Transverse colon (tissue), 4 donors: ENCODE measurements at regions not wholly inside any gene's neighbourhood (a gene's known extent, or its start where the extent isn't known, plus 50 kb on each side); places are given as distances from the start of the nearest gene placed in this dataset.

Experiments used
- DNase-seq: peaks from one replicate; pipeline ENCODE4 v3.0.0-alpha.2; 2019
- H3K27ac ChIP-seq, 4 donors: fragments of 200-600 bp; sonication (generic); 2 replicates each; pipeline ENCODE4 v1.5.1; 2016 to 2018; ENCODE audit warnings: inconsistent platforms in 4 of 4
- H3K27me3 ChIP-seq: fragments of 200-600 bp; sonication (generic); 2 replicates; pipeline ENCODE4 v1.5.1; 2017; ENCODE audit warnings: inconsistent platforms
- H3K36me3 ChIP-seq, 4 donors: fragments of 200-600 bp; sonication (generic); 2 replicates each; pipeline ENCODE4 v1.5.1; 2017 to 2019; ENCODE audit warnings: inconsistent platforms in 4 of 4
- H3K4me1 ChIP-seq, 4 donors: fragments of 200-600 bp; sonication (generic); 2 replicates each; pipeline ENCODE4 v1.5.1; 2017 to 2020; ENCODE audit warnings: inconsistent platforms in 4 of 4
- H3K4me3 ChIP-seq, 4 donors: fragments of 200-600 bp; sonication (generic); 1 replicate in 1 of 4; 2 replicates in 3 of 4; pipeline versions ENCODE4 v1.5.1 to v1.6.1; 2017 to 2019; ENCODE audit warnings: inconsistent platforms in 4 of 4
- H3K9me3 ChIP-seq, 2 donors: fragments of 200-600 bp; sonication (generic); 2 replicates each; pipeline ENCODE4 v1.5.1; 2017 to 2019; ENCODE audit warnings: inconsistent platforms in 2 of 2
- EP300 ChIP-seq: sonication (generic); formaldehyde crosslinking; IDR thresholded peaks from one replicate; pipeline ENCODE4 v1.6.1; 2017; ENCODE audit warnings: antibody characterized with exemption, low read depth
- POLR2A ChIP-seq: fragments of 450-650 bp; IDR thresholded peaks from one replicate; pipeline ENCODE4 v1.6.1; 2016; ENCODE audit warnings: antibody characterized with exemption, mild to moderate bottlenecking, moderate library complexity
- POLR2AphosphoS5 ChIP-seq, 3 donors: sonication (generic); formaldehyde crosslinking; IDR thresholded peaks; one replicate each; pipeline ENCODE4 v1.6.1; 2016; ENCODE audit warnings: antibody characterized with exemption in 3 of 3
- WGBS, 2 donors: methylation state at CpG; one replicate each; pipeline ENCODE4 v1.1.5; 2018; ENCODE audit warnings: low coverage in 1 of 2; 5-methylcytosine and 5-hydroxymethylcytosine counted together
- in situ Hi-C, 4 donors: fragments of 200-750 bp; cut with MboI; loops; one replicate each; pipeline versions ENCODE4 v1.15.0 to v1.15.1; 2017; ENCODE audit warnings: low sequenced_read_pairs in 3 of 4, low pct_ligation_motif_present in 1 of 4, low pct_unique_long_range_greater_than_20kb in 1 of 4
- intact Hi-C: fragments of 100-400 bp; cut with DNase I; formaldehyde crosslinking; loops from one replicate; pipeline ENCODE4 v1.15.1; 2023; ENCODE audit warnings: low total_unique reads
- TF ChIP-seq, protein P1 (sequence below), 5 experiments: fragments of 200-600 bp in 3 of 5; fragments of 450-650 bp in 2 of 5; sonication (generic) in 3 of 5; IDR thresholded peaks; 1 replicate in 2 of 5; 2 replicates in 3 of 5; pipeline ENCODE4 v1.5.1; 2016 to 2017; ENCODE audit warnings: antibody characterized with exemption in 5 of 5, inconsistent platforms in 3 of 5, mild to moderate bottlenecking in 2 of 5, moderate library complexity in 1 of 5

DNA sequence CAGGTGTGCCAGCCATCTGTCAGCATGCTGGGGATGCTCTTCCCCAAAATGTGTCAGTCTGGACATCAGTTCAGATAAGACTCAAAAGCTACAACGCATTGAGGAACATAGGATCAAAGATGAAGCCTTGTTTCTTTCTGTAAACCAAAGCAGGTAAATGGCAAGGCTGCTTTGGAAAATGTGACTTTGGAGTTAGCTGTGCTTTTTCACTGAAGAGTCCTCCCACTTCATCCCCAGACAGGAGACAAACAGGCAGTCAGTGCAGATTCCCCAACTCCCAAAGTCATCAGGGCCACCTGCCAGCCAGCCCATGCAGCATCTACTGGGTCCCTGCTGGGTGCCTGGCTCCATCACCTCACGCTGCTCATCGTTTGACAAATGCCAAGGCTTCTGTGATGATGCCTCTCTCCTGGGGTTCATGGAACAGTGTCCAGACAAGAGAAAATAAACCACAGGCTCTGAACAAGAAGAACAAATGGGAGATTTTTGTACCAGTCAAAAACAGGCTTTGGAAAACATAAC is 205.0 kb upstream of the BTBD3 start:
- Histone ChIP-seq H3K4me3 (no peak overlapping the region), H3K36me3 (no peaks in the 10 kb centered on the region), H3K4me1 (no peaks in the 10 kb centered on the region), H3K9me3 (no peaks in the 10 kb centered on the region), H3K27me3 (no peaks in the 10 kb centered on the region), H3K27ac (no peak overlapping the region)
- in situ Hi-C loops (no loop called here), intact Hi-C loops (no loop called here)
- WGBS, 2 donors: 75% methylated on average over 3 of the region's 3 CpGs; no CpG with 5 or more reads in 1 of the 2 donors
- DNase-seq: no peak
- TF ChIP-seq POLR2AphosphoS5 (IDR thresholded peaks at IDR 0.05) (no peak), POLR2A (no peak), EP300 (no peak)
- TF ChIP-seq, protein P1, sequence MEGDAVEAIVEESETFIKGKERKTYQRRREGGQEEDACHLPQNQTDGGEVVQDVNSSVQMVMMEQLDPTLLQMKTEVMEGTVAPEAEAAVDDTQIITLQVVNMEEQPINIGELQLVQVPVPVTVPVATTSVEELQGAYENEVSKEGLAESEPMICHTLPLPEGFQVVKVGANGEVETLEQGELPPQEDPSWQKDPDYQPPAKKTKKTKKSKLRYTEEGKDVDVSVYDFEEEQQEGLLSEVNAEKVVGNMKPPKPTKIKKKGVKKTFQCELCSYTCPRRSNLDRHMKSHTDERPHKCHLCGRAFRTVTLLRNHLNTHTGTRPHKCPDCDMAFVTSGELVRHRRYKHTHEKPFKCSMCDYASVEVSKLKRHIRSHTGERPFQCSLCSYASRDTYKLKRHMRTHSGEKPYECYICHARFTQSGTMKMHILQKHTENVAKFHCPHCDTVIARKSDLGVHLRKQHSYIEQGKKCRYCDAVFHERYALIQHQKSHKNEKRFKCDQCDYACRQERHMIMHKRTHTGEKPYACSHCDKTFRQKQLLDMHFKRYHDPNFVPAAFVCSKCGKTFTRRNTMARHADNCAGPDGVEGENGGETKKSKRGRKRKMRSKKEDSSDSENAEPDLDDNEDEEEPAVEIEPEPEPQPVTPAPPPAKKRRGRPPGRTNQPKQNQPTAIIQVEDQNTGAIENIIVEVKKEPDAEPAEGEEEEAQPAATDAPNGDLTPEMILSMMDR (IDR thresholded peaks at IDR 0.05): no peak

DNA sequence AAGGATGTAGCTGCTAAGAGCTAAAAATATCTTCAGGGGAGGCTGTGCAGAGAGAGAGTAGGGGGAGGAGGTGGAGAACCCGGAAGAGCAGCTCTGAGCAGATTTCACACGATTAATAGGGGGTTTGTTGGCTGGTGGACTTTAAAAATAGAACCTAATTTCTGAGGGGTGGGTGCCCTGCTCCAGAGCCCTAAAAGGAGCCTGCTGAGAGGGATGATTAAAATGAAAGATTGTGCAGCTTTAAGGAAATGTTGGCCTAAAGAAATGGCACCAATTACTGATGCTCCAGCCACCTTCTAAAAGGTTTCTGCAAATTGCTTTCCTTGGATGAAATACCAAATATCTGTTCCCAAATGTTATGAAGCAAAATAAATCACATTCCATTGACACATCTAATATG is 202.8 kb upstream of the BTBD3 start:
- in situ Hi-C loops: no loop called here

DNA sequence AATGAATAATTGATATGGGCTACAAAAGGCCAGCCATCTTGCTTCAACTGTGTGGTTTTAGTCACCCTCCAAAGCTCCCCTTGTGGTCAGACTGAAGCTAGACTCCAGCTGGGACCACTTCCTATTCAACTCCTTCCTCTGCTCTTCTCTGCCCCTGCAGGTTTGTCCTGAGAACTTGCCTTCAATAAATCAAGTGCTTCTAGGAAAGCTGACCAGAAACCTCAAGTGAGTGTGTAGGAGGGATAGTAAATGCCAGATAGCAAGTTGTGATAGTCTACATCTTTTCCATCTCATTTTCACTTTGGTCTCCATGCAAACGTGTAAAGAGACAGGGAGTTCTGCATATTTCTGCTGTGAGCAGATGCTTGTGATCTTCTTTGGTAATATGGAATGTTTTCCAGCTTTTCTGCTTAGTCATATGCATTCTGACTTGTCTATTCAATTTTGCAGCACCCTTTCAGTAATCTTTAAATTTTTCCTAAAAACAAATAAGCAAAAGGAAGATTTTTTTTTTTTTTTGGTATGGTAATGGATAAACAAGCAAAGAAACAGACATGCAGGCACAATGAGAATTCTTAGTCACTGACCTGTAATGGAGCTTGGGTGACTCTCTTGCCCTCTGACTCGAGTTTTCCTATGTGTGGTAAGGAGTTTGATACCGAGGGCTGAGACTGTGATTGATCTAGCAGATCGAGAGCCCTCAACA is 201.3 kb upstream of the BTBD3 start:
- DNase-seq: no peak
- WGBS, 2 donors: 50 to 58% methylated on average over 4 of the region's 4 CpGs

More for the DNA sequence above, 202.8 kb upstream of the BTBD3 start:
- Histone ChIP-seq H3K36me3 (no peaks in the 10 kb centered on the region), H3K27ac (no peak overlapping the region), H3K4me1 (no peaks in the 10 kb centered on the region), H3K9me3 (no peaks in the 10 kb centered on the region), H3K27me3 (no peaks in the 10 kb centered on the region), H3K4me3 (no peak overlapping the region)
- no peak for TF ChIP-seq EP300
- TF ChIP-seq POLR2AphosphoS5 (IDR thresholded peaks at IDR 0.05): no peak
- TF ChIP-seq POLR2A: no peak
- TF ChIP-seq, protein P1 (IDR thresholded peaks at IDR 0.05): no peak
- 35 to 42% methylated on average over 2 of the region's 2 CpGs for WGBS, 2 donors
- DNase-seq: no peak
- intact Hi-C loops: no loop called here

DNA sequence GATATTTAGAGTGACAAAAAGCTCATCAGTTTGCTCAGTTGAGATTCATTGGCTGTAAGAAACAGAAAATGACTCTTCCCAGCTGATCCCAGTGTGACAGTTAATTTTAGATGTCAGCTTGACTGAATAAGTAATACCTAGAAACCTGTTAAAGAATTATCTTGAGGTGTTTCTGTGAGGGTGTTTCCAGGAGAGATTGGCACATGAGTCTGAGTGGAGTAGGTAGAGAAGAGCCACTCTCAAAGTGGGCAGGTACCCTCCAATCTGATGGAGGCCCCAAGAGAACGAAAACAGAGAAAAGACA is 200.8 kb upstream of the BTBD3 start:
- Histone ChIP-seq H3K4me3 (no peak overlapping the region), H3K4me1 (no peaks in the 10 kb centered on the region), H3K27me3 (no peaks in the 10 kb centered on the region), H3K36me3 (no peaks in the 10 kb centered on the region), H3K27ac (no peak overlapping the region), H3K9me3 (no peaks in the 10 kb centered on the region)
- no peak for DNase-seq
- in situ Hi-C loops: no loop called here
- intact Hi-C loops: no loop called here
- TF ChIP-seq EP300: no peak
- 71 to 87% methylated on average over 1 of the region's 1 CpG for WGBS, 2 donors

More for the DNA sequence above, 201.3 kb upstream of the BTBD3 start:
- in situ Hi-C loops (no loop called here), intact Hi-C loops (no loop called here)
- H3K4me1 ChIP-seq: no peaks in the 10 kb centered on the region
- H3K9me3 ChIP-seq: no peaks in the 10 kb centered on the region
- no peak overlapping the region for H3K27ac ChIP-seq
- H3K4me3 ChIP-seq: no peak overlapping the region
- TF ChIP-seq, protein P1 (IDR thresholded peaks at IDR 0.05): peak in 1 of 5 experiments; percentile 8
- no peak for TF ChIP-seq POLR2A
- H3K36me3 ChIP-seq: no peaks in the 10 kb centered on the region
- H3K27me3 ChIP-seq: no peaks in the 10 kb centered on the region

DNA sequence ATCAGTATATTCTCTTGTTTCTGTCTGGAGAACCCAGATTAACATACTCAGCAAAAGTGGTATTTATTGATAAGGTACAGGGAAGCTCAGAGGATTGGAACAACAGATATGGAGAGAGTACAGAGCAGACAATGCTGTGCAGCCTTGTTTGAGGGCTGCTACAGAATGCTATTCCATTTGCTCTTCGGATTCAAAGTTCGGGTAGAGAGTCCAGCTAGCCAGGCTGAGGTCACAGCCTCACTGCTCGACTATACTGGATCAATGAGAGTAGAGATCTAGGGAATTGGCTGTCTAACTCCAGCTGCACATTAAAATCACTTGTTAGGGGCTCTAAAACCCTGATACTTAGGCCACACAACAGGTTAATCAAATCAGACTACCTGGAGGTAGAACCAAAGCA is 200.1 kb upstream of the BTBD3 start:
- WGBS, 2 donors: 71 to 81% methylated on average over 3 of the region's 3 CpGs
- intact Hi-C loops: no loop called here
- TF ChIP-seq POLR2A: no peak
- TF ChIP-seq POLR2AphosphoS5 (IDR thresholded peaks at IDR 0.05): no peak
- TF ChIP-seq, protein P1 (IDR thresholded peaks at IDR 0.05): no peak
- no peak for TF ChIP-seq EP300

More for the DNA sequence above, 200.1 kb upstream of the BTBD3 start:
- H3K4me1 ChIP-seq: no peaks in the 10 kb centered on the region
- no peaks in the 10 kb centered on the region for H3K36me3 ChIP-seq
- H3K9me3 ChIP-seq: no peaks in the 10 kb centered on the region
- in situ Hi-C loops: no loop called here
- H3K27me3 ChIP-seq: no peaks in the 10 kb centered on the region
- H3K4me3 ChIP-seq: no peak overlapping the region
- no peak for DNase-seq
- H3K27ac ChIP-seq: no peak overlapping the region
